NCI-H1092 (cell line): ENCODE measurements at regions not wholly inside any gene's neighbourhood (a gene's known extent, or its start where the extent isn't known, plus 50 kb on each side); places are given as distances from the start of the nearest gene placed in this dataset.
"Not testable (repeated sequence)": the region's sequence is repeated elsewhere in the genome, so short reads cannot be mapped to it uniquely, and the experiment has no call there.

ENCODE experiments used
- DNase-seq: peaks from one replicate; lab custom pipeline; 2025; lab: John Stamatoyannopoulos, UW

- no peak for DNase-seq
Measured at GRCh38 chr13:94816256-94816655, 103.9 kb upstream of the SOX21 start.

- DNase-seq, result no peak
Measured at GRCh38 chr13:94813920-94814475, 101.7 kb upstream of the SOX21 start.

GRCh38 chr13:94811753-94812152 is 99.4 kb upstream of the SOX21 start:
- no peak for DNase-seq

- DNase-seq, result no peak
Measured at GRCh38 chr13:94800423-94800822, 88.1 kb upstream of the SOX21 start.

GRCh38 chr13:94799299-94799698 is 87.0 kb upstream of the SOX21 start:
- DNase-seq, result no peak

- DNase-seq, result no peak
Measured at GRCh38 chr13:94798738-94799137, 86.4 kb upstream of the SOX21 start.

GRCh38 chr13:94795292-94795691 is 82.9 kb upstream of the SOX21 start:
- no peak for DNase-seq

GRCh38 chr13:94786246-94786645 is 73.9 kb upstream of the SOX21 start:
- not testable (repeated sequence) for DNase-seq

- no peak for DNase-seq
Measured at GRCh38 chr13:94784066-94784465, 71.7 kb upstream of the SOX21 start.

- no peak for DNase-seq
Measured at GRCh38 chr13:94783489-94783888, 71.1 kb upstream of the SOX21 start.

GRCh38 chr13:94780421-94780820 is 68.1 kb upstream of the SOX21 start:
- DNase-seq, result no peak

- DNase-seq, result no peak
Measured at GRCh38 chr13:94778986-94779385, 66.6 kb upstream of the SOX21 start.

- DNase-seq, result no peak
Measured at GRCh38 chr13:94778585-94778984, 66.2 kb upstream of the SOX21 start.

- no peak for DNase-seq
Measured at GRCh38 chr13:94776956-94777355, 64.6 kb upstream of the SOX21 start.

- DNase-seq, result no peak
Measured at GRCh38 chr13:94776300-94776699, 64.0 kb upstream of the SOX21 start.

- no peak for DNase-seq
Measured at GRCh38 chr13:94765814-94766213, 53.5 kb upstream of the SOX21 start.

GRCh38 chr13:94764576-94765321 is 52.4 kb upstream of the SOX21 start:
- DNase-seq, result no peak
